Right renal pelvis (tissue), 4 donors: ENCODE measurements at regions not wholly inside any gene's neighbourhood (a gene's known extent, or its start where the extent isn't known, plus 50 kb on each side); places are given as distances from the start of the nearest gene placed in this dataset.

Experiments
- DNase-seq, 4 donors: peaks; one replicate each; pipeline ENCODE4 v3.0.0-alpha.2; 2013; ENCODE audit warnings: low read depth in 4 of 4, low spot score in 3 of 4, missing footprints in 1 of 4

DNA sequence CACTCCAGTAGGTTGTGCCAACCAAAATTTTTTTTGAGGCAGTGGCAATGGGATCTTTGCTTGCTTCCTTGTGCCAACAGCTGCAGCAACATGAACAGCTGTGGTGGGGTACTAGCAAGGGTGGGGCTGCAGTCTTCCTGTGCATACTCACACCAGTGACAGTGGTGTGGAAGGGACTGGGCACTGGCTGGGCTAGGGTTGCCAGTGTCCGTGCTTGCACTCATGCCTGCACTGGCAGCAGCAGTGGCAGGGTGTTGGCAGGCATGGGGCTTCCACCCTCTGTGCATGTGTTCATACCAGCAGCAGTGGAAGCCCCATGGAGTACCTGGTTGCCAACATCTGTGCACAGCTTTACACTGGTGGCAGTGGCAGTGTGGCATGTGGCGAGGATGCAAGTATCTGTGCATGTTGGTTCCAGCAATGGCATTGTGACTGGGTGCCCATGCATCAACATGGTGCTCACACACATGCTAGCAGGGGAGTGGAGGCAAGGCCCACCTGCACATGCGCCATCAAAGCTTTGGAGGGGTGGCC is 1312.6 kb downstream of the PCDH18 start:
- no peak for DNase-seq

DNA sequence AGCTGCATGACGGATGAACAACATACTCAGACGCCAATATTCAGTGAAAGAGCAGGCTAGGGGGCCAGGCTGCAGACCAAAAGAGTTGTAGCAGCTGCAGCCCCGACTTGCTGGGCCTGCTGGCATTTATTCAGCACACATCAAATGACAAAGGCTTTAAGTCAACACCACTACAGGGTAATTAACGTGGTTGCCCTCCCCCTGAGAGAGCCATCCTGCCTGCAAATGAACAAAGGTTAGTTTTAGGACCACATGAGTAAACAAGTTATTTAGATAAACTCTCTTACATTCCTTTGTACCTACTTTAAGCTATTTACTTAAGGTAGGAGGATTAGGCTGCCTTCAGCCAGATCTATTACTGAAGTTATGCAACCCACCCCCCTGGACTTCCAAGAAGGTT is 1329.1 kb downstream of the PCDH18 start:
- DNase-seq: no peak

GRCh38 chr4:136198358-136198757 is 1333.9 kb downstream of the PCDH18 start:
- no peak for DNase-seq

DNA sequence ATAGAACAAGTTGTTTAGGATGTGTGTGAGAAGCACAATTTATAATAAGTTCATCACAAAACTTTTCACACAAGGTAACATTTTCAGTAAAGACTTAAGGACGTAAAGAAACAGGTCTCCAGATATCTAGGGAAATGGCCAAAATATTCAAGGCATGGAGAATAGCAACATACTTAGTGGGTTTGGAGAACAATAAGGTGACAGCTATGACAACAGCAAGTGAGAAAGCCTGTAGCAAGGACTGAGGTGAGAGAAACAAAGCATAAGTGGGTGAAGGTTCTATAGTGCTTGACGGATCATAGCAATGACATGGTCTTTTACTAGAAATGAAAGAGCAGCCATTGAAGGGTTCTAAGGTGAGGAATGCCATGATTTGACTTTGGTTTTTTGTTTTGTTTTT is 1337.3 kb downstream of the PCDH18 start:
- no peak for DNase-seq

GRCh38 chr4:136186650-136187049 is 1345.6 kb downstream of the PCDH18 start:
- no peak for DNase-seq

DNA sequence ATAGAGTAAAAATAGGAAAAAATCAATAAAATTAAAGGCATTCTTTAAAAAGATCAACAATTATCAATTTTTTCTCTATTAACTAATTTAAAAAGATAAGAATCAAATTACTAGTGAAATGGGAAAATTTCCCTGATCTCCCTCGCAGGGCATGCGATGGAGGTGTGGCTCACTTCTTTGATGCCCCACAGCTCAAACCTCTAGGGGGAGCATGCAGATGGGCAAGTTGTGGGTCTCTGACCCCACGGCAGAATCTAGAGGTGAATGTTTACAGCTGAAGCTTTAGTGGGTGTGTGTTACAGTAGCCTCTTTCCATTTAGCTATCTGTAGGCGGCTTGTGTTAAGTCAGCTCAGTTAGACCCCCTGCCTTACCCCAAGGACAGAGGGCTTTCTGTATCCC is 1348.8 kb downstream of the PCDH18 start:
- no peak for DNase-seq

GRCh38 chr4:136156947-136157346 is 1375.3 kb downstream of the PCDH18 start:
- no peak for DNase-seq

DNA sequence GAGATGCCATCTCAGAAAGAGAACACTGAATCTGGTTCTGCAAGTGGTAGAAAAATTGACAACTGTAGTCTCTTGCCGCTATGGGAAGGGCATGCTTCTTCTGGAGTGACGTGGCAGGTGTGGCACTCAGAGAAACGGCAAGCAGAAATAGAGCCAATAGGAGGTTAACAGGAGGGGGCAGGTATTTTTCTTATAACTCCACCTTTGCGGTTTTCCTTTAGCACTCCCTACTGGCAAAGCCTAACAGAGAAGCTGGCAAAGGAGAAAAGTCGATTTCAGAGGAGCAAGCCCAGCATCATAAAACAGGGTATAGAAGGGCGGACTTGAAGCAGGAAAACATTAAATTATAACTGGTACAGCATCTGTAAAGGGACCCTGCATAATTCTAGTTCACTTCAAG is 1382.2 kb downstream of the PCDH18 start:
- DNase-seq: no peak

- no peak for DNase-seq
Observed at GRCh38 chr4:136136601-136137000, 1395.7 kb downstream of the PCDH18 start.

GRCh38 chr4:136124251-136124745 is 1408.0 kb downstream of the PCDH18 start:
- no peak for DNase-seq

DNA sequence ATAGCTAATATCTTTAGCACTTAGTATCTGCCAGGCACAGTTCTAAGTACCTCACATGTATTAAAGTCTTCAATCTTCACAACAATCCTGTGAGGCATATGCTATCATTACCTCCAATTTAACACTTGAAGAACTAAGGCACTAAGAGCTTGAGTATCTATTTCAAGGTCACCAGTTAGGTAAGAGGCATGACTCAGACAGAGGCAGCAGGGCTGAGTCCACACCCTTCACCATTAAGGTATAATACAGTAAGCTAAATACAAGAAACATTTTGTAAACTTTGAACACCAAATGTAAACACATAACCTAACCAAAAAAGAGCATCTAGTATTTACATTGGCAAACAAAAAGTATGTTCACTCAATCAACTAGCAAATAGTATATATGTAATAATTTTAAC is 1410.9 kb downstream of the PCDH18 start:
- DNase-seq: no peak

GRCh38 chr4:136113921-136114320 is 1418.4 kb downstream of the PCDH18 start:
- DNase-seq: no peak

DNA sequence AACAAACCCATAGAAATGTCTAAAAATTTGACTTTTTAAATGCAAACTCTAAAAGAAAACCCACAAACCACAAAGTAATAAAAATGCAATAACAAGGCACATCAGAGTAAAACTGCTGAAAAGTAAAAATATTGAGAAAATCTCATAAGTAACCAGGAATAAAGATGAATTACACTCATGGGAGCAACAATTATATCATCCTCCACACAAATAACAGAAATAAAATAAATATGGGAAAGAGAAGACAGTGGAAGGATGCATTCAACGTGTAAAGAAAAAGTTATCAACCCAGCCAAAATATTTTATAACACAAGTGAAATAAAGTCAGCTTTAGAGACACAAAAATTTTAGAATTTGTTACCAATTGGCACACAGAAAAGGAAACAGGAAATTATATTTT is 1420.2 kb downstream of the PCDH18 start:
- no peak for DNase-seq

DNA sequence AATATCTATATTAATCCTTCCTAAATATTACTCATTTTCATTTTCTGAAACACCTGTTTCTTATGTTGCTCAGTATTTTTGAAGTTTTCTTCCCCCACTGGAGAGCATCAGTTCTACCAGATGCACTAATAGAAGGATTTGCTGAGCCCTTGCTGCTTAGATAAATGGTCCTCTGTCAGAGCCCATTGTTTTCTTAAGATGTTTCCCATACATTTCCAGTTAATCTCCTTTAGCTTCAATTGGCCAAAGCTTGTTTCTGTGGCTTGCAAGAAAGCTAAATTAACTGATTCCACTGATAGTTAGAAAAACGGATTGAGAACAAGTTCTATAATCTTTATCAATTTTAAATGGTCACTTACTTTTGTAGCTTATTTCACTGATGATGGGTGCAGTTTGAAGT is 1425.5 kb downstream of the PCDH18 start:
- no peak for DNase-seq

GRCh38 chr4:136103616-136104015 is 1428.7 kb downstream of the PCDH18 start:
- no peak for DNase-seq

GRCh38 chr4:136097676-136098075 is 1434.6 kb downstream of the PCDH18 start:
- no peak for DNase-seq

DNA sequence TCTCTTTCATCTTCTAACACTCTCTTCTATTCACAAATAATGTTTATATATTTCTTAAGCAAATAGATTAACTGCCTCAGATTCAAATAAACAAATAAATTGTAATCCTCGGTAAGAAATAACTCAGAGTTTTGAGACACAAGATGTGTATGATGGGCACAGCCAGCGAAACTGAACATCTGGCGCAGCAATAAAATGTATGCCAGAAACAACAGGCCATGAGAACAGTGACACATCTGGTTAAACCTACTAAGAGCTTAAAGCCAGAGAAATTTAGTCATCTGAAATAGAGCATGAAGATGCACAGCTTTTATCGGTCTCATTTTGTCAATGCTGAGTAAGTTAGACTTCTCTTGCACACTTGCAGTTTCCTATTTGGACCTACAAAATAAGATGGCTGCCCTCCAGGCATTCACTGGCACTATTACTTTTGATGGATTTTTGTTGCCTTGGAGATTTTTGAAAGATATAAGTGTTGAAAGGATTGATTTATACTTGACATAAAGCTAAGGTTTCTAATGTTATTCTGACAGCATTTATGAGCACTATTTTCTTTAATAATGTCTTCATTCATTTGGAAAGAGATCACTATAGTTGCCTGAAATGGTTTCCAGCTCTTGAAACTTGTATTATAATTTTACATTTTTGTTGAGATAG is 1444.0 kb downstream of the PCDH18 start:
- DNase-seq: no peak

GRCh38 chr4:136078976-136079375 is 1453.3 kb downstream of the PCDH18 start:
- DNase-seq: no peak

DNA sequence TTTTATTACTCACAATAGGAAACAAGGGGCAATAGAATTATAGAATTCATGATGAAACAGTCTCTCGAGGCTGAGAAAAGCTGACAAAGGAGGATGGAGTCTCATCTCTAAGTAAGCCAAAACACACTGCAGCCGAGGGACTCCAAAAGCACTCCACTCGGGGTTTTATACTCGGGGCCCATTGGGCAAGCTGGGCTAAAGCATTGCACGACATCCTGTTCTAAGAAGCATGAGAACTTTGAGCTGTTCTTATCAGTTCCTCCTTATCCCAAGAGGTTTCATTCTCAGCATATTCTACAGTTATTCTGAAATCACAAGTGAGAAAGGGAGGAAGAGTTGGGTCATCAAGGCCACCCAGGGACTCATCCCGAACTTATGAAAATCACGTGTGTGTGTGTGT is 1475.5 kb downstream of the PCDH18 start:
- no peak for DNase-seq

GRCh38 chr4:136055360-136055759 is 1476.9 kb downstream of the PCDH18 start:
- DNase-seq: no peak

DNA sequence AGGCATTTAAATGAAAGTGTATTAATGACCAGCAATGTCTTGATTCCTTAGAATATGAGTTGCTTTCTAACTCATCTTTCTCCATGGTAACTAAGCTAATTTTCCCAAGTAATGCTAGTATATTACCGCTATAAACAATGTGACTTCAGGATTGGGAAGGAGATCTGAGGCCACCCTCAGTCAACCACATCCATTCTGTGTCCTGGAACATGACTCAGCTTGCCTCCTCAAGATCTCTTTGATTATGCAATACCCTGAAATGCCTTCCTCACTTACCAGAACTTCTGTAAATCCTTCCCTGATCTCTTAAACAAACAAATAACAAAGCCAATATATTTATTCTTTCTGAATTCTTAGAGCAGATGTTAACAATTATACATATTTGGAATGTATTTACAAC is 1495.5 kb downstream of the PCDH18 start:
- no peak for DNase-seq

DNA sequence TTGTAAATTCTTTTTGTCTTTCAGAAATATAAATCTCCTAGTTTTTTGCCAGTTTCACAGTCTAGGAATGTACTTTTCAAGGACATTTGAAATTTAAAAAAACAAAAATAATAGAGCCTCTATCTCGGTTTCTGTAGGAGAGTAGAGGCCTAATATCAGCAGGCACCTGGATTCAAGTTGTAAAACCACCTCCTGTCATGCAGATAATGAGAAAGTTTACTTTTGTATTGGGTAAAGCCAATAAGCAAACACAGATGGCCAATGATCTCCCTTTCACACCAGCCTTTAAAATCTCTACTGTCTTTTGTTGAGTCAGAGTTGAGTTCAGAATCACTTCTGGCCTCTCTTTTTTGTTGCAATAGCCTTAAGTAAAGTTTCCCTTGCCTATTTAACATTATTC is 1499.9 kb downstream of the PCDH18 start:
- no peak for DNase-seq

GRCh38 chr4:136025540-136025939 is 1506.8 kb downstream of the PCDH18 start:
- no peak for DNase-seq
